BLaER1 (cell line): ENCODE measurements at regions not wholly inside any gene's neighbourhood (a gene's known extent, or its start where the extent isn't known, plus 50 kb on each side); places are given as distances from the start of the nearest gene placed in this dataset.

Experiments
- H3K27ac ChIP-seq: shearing (Covaris generic); formaldehyde crosslinking; 2 replicates; pipeline ENCODE4 v1.8.1; 2022
- H3K27me3 ChIP-seq: shearing (Covaris generic); formaldehyde crosslinking; 2 replicates; pipeline ENCODE4 v1.8.1; 2022
- H3K36me3 ChIP-seq: shearing (Covaris generic); formaldehyde crosslinking; 2 replicates; pipeline ENCODE4 v1.8.1; 2022
- H3K4me1 ChIP-seq: shearing (Covaris generic); formaldehyde crosslinking; 2 replicates; pipeline ENCODE4 v1.8.1; 2022
- H3K4me2 ChIP-seq: shearing (Covaris generic); formaldehyde crosslinking; 2 replicates; pipeline ENCODE4 v1.8.1; 2022
- H3K4me3 ChIP-seq: shearing (Covaris generic); formaldehyde crosslinking; 2 replicates; pipeline ENCODE4 v1.8.1; 2022
- H3K9ac ChIP-seq: shearing (Covaris generic); formaldehyde crosslinking; 2 replicates; pipeline ENCODE4 v1.8.1; 2022
- H3K9me3 ChIP-seq: shearing (Covaris generic); formaldehyde crosslinking; 2 replicates; pipeline ENCODE4 v1.8.1; 2022
- H4K20me1 ChIP-seq: shearing (Covaris generic); formaldehyde crosslinking; 2 replicates; pipeline ENCODE4 v1.8.1; 2022
- Cebpa-rat ChIP-seq: shearing (Covaris generic); IDR thresholded peaks from 2 replicates; pipeline ENCODE4 v1.8.1; 2022

- no peak for TF ChIP-seq Cebpa-rat
- Histone ChIP-seq H3K27me3 (no peaks in the 10 kb centered on the region), H3K4me2 (no peak overlapping the region), H4K20me1 (no peaks in the 10 kb centered on the region), H3K4me1 (peaks cover 8% of the 10 kb centered on the region; the same call in 1 of the 2 replicates), H3K4me3 (no peak overlapping the region), H3K36me3 (no peaks in the 10 kb centered on the region), H3K9me3 (peaks cover 8% of the 10 kb centered on the region; the same call in 1 of the 2 replicates), H3K9ac (no peak overlapping the region), H3K27ac (no peak overlapping the region)
Measured at GRCh38 chr4:132934911-132935310, 214.2 kb upstream of the PCDH10 start.

GRCh38 chr4:132955146-132955545 is 193.9 kb upstream of the PCDH10 start:
- no peak overlapping the region for H3K4me2 ChIP-seq
- H3K4me1 ChIP-seq = no peaks in the 10 kb centered on the region
- H3K4me3 ChIP-seq = no peak overlapping the region
- H3K9me3 ChIP-seq = peaks cover 21% of the 10 kb centered on the region
- no peak overlapping the region for H3K27ac ChIP-seq
- no peak for TF ChIP-seq Cebpa-rat
- 0 out of 2 replicates have a peak, but pooled peaks cover 7% of the 10 kb centered on the region for H3K36me3 ChIP-seq
- no peaks in the 10 kb centered on the region for H3K27me3 ChIP-seq
- H3K9ac ChIP-seq = no peak overlapping the region
- no peaks in the 10 kb centered on the region for H4K20me1 ChIP-seq

GRCh38 chr4:132956962-132957361 is 192.1 kb upstream of the PCDH10 start:
- 0 out of 2 replicates have a peak, but pooled peaks cover 10% of the 10 kb centered on the region for H3K36me3 ChIP-seq
- H4K20me1 ChIP-seq = no peaks in the 10 kb centered on the region
- no peak overlapping the region for H3K4me2 ChIP-seq
- H3K9ac ChIP-seq = no peak overlapping the region
- H3K4me3 ChIP-seq = no peak overlapping the region
- no peaks in the 10 kb centered on the region for H3K4me1 ChIP-seq
- TF ChIP-seq Cebpa-rat = no peak
- H3K27ac ChIP-seq = no peak overlapping the region
- no peaks in the 10 kb centered on the region for H3K27me3 ChIP-seq
- H3K9me3 ChIP-seq = peaks cover 26% of the 10 kb centered on the region

GRCh38 chr4:132958457-132959263 is 190.4 kb upstream of the PCDH10 start:
- H3K4me1 ChIP-seq = no peaks in the 10 kb centered on the region
- no peak overlapping the region for H3K4me2 ChIP-seq
- H3K36me3 ChIP-seq = 0 out of 2 replicates have a peak, but pooled peaks cover 10% of the 10 kb centered on the region
- no peak for TF ChIP-seq Cebpa-rat
- H3K4me3 ChIP-seq = no peak overlapping the region
- H3K9ac ChIP-seq = no peak overlapping the region
- H3K9me3 ChIP-seq = peaks cover 26% of the 10 kb centered on the region
- H3K27ac ChIP-seq = no peak overlapping the region
- H3K27me3 ChIP-seq = no peaks in the 10 kb centered on the region
- no peaks in the 10 kb centered on the region for H4K20me1 ChIP-seq

GRCh38 chr4:132981611-132982010 is 167.5 kb upstream of the PCDH10 start:
- H3K9me3 ChIP-seq = peaks cover 7% of the 10 kb centered on the region
- H3K27me3 ChIP-seq = no peaks in the 10 kb centered on the region
- no peak overlapping the region for H3K4me3 ChIP-seq
- no peaks in the 10 kb centered on the region for H4K20me1 ChIP-seq
- H3K4me1 ChIP-seq = peaks cover 15% of the 10 kb centered on the region
- 0 out of 2 replicates have a peak, but pooled peaks cover 4% of the 10 kb centered on the region for H3K36me3 ChIP-seq
- no peak overlapping the region for H3K27ac ChIP-seq
- H3K9ac ChIP-seq = no peak overlapping the region
- no peak for TF ChIP-seq Cebpa-rat
- no peak overlapping the region for H3K4me2 ChIP-seq

- Histone ChIP-seq H3K4me3 (no peak overlapping the region), H3K36me3 (0 out of 2 replicates have a peak, but pooled peaks cover 4% of the 10 kb centered on the region), H3K9ac (no peak overlapping the region), H3K9me3 (peaks cover 7% of the 10 kb centered on the region), H3K27ac (no peak overlapping the region), H4K20me1 (no peaks in the 10 kb centered on the region), H3K4me2 (no peak overlapping the region), H3K4me1 (peaks cover 17% of the 10 kb centered on the region), H3K27me3 (no peaks in the 10 kb centered on the region)
- no peak for TF ChIP-seq Cebpa-rat
Measured at GRCh38 chr4:132982151-132982550, 166.9 kb upstream of the PCDH10 start.

GRCh38 chr4:132991111-132991510 is 158.0 kb upstream of the PCDH10 start:
- Histone ChIP-seq H3K4me1 (peaks cover 7% of the 10 kb centered on the region), H3K4me3 (no peak overlapping the region), H4K20me1 (no peaks in the 10 kb centered on the region), H3K9me3 (peaks cover 19% of the 10 kb centered on the region; the same call in 1 of the 2 replicates), H3K9ac (no peak overlapping the region), H3K36me3 (no peaks in the 10 kb centered on the region), H3K4me2 (no peak overlapping the region), H3K27me3 (no peaks in the 10 kb centered on the region), H3K27ac (no peak overlapping the region)
- TF ChIP-seq Cebpa-rat = no peak

- no peak overlapping the region for H3K4me2 ChIP-seq
- H4K20me1 ChIP-seq = no peaks in the 10 kb centered on the region
- H3K4me1 ChIP-seq = no peaks in the 10 kb centered on the region
- H3K4me3 ChIP-seq = no peak overlapping the region
- H3K9ac ChIP-seq = no peak overlapping the region
- H3K27me3 ChIP-seq = no peaks in the 10 kb centered on the region
- TF ChIP-seq Cebpa-rat = no peak
- no peak overlapping the region for H3K27ac ChIP-seq
- H3K36me3 ChIP-seq = no peaks in the 10 kb centered on the region
- peaks cover 27% of the 10 kb centered on the region for H3K9me3 ChIP-seq
Measured at GRCh38 chr4:132992686-132993085, 156.4 kb upstream of the PCDH10 start.

GRCh38 chr4:132998585-132999230 is 150.4 kb upstream of the PCDH10 start:
- H3K27me3 ChIP-seq = no peaks in the 10 kb centered on the region
- H3K9me3 ChIP-seq = peaks cover 26% of the 10 kb centered on the region
- H4K20me1 ChIP-seq = no peaks in the 10 kb centered on the region
- peaks cover 35% of the 10 kb centered on the region for H3K4me1 ChIP-seq
- no peak overlapping the region for H3K9ac ChIP-seq
- peak overlapping the region; percentile 85 for H3K27ac ChIP-seq
- no peak overlapping the region for H3K4me3 ChIP-seq
- no peak for TF ChIP-seq Cebpa-rat
- no peaks in the 10 kb centered on the region for H3K36me3 ChIP-seq
- peak overlapping the region; percentile 70 for H3K4me2 ChIP-seq

- no peaks in the 10 kb centered on the region for H4K20me1 ChIP-seq
- peaks cover 35% of the 10 kb centered on the region for H3K4me1 ChIP-seq
- TF ChIP-seq Cebpa-rat = no peak
- H3K9ac ChIP-seq = peak overlapping the region; percentile 65; the same call in 1 of the 2 replicates
- peak overlapping the region; percentile 85 for H3K27ac ChIP-seq
- H3K36me3 ChIP-seq = no peaks in the 10 kb centered on the region
- H3K4me3 ChIP-seq = peak overlapping the region; percentile 16; the same call in 1 of the 2 replicates
- H3K4me2 ChIP-seq = peak overlapping the region; percentile 70
- peaks cover 26% of the 10 kb centered on the region for H3K9me3 ChIP-seq
- no peaks in the 10 kb centered on the region for H3K27me3 ChIP-seq
Measured at GRCh38 chr4:133000012-133000411, 149.1 kb upstream of the PCDH10 start.
